Stimulated activated CD8-positive, alpha-beta memory T cell treated with anti-CD3 and anti-CD28 coated beads, Interleukin-7, amount 100 ng/mL, for 48 hours (primary cell): ENCODE measurements at regions not wholly inside any gene's neighbourhood (a gene's known extent, or its start where the extent isn't known, plus 50 kb on each side); places are given as distances from the start of the nearest gene placed in this dataset.
"Not testable (repeated sequence)": the region's sequence is repeated elsewhere in the genome, so short reads cannot be mapped to it uniquely, and the experiment has no call there.

Source experiments
- DNase-seq, 2 donors: peaks; one replicate each; pipeline ENCODE4 v3.0.0-alpha.2; 2020; ENCODE audit warnings: low read depth in 1 of 2; ENCODE audit errors: extremely low read depth in 1 of 2

- not testable (repeated sequence) for DNase-seq
Observed at GRCh38 chr6:4725136-4725760, 51.0 kb upstream of the CDYL start.

- DNase-seq: not testable (repeated sequence)
Observed at GRCh38 chr6:4724727-4725126, 51.5 kb upstream of the CDYL start.

- no peak for DNase-seq
Observed at GRCh38 chr6:4723383-4723782, 52.8 kb upstream of the CDYL start.

GRCh38 chr6:4721368-4721767 lies 54.8 kb upstream of the CDYL start:
- not testable (repeated sequence) for DNase-seq

GRCh38 chr6:4719491-4719890 lies 56.7 kb upstream of the CDYL start:
- no peak for DNase-seq

- no peak for DNase-seq
Observed at GRCh38 chr6:4717856-4718255, 58.3 kb upstream of the CDYL start.

- no peak for DNase-seq
Observed at GRCh38 chr6:4717124-4717523, 59.1 kb upstream of the CDYL start.

GRCh38 chr6:4714961-4715501 lies 61.2 kb upstream of the CDYL start:
- DNase-seq: no peak

GRCh38 chr6:4712291-4712690 lies 63.9 kb upstream of the CDYL start:
- DNase-seq: no peak

GRCh38 chr6:4707011-4707410 lies 69.2 kb upstream of the CDYL start:
- DNase-seq: no peak

GRCh38 chr6:4705809-4706208 lies 70.4 kb upstream of the CDYL start:
- DNase-seq: no peak

GRCh38 chr6:4703382-4703781 lies 72.8 kb upstream of the CDYL start:
- no peak for DNase-seq

GRCh38 chr6:4698901-4699659 lies 77.1 kb upstream of the CDYL start:
- no peak for DNase-seq

- no peak for DNase-seq
Observed at GRCh38 chr6:4693173-4693970, 82.8 kb upstream of the CDYL start.

GRCh38 chr6:4692664-4693063 lies 83.5 kb upstream of the CDYL start:
- DNase-seq: no peak

GRCh38 chr6:4687989-4688947 lies 87.9 kb upstream of the CDYL start:
- DNase-seq: no peak

- DNase-seq: no peak
Observed at GRCh38 chr6:4687656-4687988, 88.6 kb upstream of the CDYL start.

- no peak for DNase-seq
Observed at GRCh38 chr6:4682431-4683097, 93.6 kb upstream of the CDYL start.

- DNase-seq: no peak
Observed at GRCh38 chr6:4678506-4679300, 97.5 kb upstream of the CDYL start.
